CD4-positive, alpha-beta T cell treated with Interferon gamma for 1 hour (primary cell): ENCODE measurements at regions not wholly inside any gene's neighbourhood (a gene's known extent, or its start where the extent isn't known, plus 50 kb on each side); places are given as distances from the start of the nearest gene placed in this dataset.
"Not testable (repeated sequence)": the region's sequence is repeated elsewhere in the genome, so short reads cannot be mapped to it uniquely, and the experiment has no call there.

Source experiments
- DNase-seq: peaks from one replicate; pipeline ENCODE4 v3.0.0-alpha.2; 2020

DNA sequence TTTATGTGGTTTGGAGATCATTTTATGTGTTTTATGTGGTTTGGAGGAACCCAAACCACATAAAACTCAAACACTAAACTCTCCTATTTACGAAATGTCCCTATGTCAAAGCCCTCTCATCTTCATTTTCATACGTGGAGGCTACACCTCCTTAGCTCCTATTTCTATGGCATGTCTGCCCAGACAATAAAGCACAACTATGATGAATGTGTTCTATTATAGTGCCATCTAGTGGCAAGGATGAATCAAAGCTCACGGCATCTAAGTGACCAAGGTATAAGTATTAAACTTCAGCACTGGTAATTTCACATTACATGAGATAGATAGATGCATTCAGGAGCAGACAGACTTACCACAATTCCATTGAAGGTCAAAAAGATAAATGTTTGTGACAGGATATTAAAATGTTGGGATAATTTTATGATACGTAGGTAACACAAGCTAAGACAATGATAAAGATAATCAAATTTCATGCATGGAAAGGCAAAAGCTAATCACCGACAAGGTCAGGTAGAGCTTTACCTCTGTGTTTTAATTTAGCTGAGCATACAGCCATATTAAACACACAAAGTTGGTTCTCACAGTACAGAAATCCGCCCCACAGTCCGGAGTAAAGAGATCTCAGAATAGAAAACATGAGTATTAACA is 130.6 kb upstream of the FHIT start:
- no peak for DNase-seq

DNA sequence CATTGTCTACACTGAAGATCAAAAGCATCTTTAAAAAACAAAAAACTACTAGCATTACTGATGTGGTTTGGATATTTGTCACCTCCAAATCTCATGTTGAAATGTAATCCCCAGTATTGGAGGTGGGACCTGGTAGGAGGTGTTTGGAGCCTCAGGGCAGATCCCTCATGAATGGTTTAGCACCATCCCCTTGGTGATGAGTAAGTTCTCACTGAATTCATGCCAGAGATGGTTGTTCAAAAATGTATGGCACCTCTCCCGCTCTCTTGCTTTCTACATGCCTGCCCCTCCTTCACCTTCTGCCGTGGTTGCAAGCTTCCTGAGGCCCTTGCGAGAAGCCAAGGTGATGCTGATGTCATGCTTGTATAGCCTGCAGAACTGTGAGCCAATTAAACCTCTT is 136.6 kb upstream of the FHIT start:
- no peak for DNase-seq

DNA sequence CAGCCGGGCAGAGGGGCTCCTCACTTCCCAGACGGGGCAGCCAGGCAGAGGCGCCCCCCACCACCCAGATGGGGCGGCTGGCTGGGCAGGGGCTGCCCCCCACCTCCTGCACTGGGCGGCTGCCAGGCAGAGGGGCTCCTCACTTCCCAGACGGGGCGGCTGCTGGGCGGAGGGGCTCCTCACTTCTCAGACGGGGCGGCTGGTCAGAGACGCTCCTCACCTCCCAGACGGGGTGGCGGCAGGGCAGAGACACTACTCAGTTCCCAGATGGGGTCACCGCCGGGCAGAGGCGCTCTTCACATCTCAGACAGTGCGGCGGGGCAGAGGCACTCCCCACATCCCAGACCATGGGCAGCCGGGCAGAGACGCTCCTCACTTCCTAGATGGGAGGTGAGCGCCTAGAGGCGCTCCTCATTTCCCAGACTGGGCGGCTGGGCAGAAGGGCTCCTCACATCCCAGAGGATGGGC is 142.3 kb upstream of the FHIT start:
- not testable (repeated sequence) for DNase-seq

DNA sequence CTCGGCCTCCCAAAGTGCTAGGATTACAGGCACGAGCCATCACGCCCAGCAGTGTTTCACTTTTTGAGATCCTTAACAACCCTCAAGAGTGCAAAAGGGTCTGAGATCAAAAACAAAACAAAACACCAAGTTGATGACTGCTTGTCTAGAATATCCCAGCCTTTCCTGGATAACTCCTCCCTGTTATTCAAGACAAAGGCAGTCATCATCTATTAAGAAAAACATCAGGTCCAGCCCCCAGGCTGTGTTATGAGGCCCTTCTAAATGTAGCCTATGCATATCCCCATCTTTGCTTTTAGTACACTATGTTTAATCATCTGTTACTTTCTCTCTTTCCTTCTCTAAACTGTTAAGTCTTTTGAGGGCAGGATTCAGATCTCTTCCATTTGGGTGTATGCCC is 150.1 kb upstream of the FHIT start:
- no peak for DNase-seq

DNA sequence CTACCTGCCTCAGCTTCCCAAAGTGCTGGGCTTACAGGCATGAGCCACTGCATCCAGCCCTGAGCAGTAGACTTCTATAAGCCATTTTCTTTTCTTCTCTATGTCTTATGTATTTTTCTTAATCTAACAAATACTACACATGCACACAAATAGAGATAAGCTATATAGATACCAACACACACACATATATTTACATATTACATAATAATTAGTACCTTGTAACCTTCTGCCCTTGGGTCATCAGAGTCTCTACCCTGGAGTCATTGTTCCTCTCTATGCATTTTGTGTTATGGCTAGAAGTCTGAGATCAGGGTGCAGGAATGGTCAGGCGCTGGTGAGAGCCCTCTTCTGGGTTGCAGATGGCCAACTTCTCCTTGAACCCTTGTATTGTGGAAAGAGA is 154.0 kb upstream of the PTPRG start:
- no peak for DNase-seq

DNA sequence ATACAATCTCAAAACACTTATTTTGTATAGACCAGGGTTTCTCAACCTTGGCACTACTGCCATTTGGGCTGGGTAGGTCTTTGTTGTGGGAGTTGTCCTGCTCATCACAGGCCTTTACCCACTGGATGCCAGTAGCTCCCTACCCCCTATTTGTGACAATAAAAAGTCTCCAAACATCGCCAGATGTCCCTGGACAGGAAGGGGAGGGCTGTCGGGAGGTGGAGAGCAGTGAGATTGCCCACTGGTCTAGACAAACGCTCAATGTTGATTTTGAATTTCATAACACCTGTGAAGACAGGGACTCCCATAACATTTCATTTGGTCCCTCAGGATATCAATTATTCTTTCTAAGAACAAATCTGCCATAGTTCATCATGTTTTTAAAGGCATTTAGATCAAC is 151.7 kb upstream of the PTPRG start:
- DNase-seq = no peak

DNA sequence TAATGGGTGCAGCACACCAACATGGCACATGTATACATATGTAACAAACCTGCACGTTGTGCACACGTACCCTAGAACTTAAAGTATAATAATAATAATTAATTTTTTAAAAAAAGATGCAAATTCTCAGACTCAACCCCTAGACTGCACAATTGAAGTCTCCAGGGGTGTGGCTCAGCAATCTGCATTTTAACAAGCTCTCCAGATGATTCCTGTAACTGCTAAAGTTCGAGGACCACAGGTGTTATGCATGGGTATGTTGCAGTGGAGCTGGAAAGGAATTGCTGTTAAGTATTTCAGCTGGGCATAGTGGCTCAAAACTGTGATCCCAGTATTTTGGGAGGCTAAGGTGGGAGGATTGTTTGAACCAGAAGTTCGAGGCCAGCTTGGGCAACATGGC is 151.0 kb upstream of the PTPRG start:
- not testable (repeated sequence) for DNase-seq

DNA sequence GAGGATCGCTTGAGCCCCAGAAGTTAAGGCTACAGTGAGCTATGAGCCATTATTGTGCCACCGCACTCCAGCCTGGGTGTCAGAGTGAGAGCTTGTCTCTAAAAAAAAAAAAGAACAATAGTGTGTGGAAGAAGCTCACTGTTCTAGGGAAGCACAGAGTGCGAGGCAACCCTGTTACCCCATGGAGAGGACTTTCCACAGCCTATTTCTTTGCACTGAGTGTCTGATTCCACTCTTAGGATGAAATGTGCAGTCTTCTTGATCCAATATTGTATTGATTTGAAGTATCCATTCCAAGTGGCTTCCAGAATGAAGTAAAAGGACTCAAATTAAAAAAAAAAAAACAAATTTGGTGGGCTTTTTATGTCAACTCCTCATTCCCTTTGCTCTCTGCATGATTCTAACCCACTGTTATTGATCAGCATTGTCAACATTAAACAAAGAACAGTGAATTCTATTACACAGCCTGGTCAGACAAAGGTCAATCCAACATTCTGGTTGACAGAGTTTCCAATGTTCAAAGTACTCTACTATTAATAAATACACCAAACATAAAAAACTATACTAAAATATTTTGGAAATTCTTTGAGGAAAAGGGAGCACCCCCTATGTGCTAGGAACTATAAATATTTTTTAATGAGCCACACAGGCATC is 150.2 kb upstream of the PTPRG start:
- DNase-seq = no peak

DNA sequence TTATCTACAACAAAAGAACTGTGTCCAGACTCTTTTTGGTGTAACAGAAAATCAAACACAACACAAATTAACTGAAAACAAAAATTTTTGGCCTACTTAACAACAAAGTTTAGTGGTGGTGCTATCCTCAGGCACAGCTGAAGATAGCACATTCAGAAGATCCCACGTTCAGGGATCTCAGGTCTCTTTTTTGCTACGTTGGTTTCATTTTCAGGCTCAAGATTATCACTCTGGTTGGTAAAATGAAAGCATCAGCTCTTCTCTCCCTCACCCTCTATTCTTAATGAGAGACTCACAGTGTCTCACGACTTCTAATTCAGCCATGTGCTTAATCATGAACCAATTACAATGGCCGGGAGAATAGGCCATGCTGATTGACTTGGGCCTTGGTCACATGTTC is 146.9 kb upstream of the PTPRG start:
- DNase-seq = no peak

DNA sequence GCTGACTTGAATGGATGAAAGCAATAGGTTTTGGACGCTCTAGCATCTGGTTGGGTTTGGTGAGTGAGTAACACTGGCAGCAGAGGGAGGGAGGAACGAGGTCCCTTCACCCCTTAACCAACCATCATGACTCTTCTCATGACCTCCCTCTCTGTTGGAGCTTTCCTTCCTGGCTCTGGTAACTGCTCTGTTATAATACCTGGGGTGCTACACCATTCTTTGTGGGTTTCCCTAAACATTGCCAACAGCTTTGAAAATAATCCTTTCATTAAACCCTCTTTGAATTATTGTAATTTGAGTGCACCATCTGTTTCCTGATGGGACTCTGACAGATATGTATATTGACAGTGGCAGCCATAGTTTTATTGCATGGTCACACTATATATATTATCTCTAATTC is 146.2 kb upstream of the PTPRG start:
- DNase-seq = no peak

DNA sequence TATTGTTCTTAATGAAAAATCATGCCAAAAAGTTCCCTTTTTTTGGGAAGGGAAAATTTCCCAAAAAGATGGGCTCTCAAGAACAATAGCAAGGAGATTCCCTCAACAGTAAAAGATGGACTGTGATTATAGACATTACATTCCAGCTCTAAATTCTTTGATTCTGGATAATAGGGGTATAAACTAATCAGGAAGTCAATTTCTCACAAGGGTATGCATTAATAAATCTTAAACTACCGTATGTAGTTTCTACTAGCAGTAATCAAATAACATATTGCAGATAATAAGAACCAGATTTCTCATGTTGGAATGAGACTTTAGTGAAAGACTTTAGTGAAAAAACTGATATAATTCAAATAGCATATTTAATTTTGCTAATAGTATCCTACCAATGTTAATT is 144.8 kb upstream of the PTPRG start:
- no peak for DNase-seq

DNA sequence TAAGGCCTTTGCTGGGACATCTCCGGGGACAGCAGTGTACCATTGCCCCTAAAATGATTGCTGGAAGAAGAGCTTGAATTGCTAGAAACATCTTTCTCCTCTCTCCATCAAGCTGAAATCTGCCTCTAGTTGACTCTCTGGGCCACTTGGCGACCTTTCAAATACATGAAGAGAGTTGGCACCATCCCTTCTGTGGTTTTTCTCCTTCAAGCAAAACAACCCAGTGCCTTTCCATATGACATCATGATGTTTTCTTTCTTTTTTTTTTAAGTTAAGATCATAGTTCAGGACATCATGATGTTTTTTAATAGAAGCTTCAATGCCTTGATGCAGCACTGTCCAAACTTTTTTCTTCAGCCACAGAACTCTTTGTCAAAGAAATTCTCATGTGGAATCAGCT is 144.0 kb upstream of the PTPRG start:
- no peak for DNase-seq

DNA sequence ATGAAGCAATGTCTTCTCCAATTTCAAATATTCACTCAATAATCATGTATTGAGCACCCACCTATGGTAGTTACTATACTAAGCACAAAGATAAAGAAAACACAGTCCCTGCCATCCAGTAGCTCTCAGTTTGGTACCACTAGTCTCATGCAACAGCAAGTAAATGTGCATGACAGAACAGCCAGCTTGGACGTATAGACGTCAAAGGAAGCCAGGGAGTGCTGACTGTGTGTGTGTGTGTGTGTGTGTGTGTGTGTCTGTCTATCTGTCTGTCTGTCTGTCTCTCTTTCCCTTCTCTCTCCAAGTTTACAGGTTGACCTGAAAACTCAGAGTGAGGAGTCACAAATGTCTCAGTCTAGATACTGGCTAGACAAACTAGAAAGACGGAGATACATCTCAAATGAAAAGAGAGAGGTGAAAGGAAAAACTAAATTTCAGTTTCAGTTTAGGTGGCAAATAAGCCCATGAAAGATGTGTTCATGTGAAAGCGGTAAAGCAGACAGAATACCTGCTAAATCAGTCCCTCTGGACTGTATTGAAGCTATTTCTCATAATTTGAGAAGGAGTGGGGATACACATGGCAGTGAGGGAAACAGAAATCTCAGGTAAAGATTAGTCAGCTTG is 141.1 kb upstream of the PTPRG start:
- DNase-seq = no peak

DNA sequence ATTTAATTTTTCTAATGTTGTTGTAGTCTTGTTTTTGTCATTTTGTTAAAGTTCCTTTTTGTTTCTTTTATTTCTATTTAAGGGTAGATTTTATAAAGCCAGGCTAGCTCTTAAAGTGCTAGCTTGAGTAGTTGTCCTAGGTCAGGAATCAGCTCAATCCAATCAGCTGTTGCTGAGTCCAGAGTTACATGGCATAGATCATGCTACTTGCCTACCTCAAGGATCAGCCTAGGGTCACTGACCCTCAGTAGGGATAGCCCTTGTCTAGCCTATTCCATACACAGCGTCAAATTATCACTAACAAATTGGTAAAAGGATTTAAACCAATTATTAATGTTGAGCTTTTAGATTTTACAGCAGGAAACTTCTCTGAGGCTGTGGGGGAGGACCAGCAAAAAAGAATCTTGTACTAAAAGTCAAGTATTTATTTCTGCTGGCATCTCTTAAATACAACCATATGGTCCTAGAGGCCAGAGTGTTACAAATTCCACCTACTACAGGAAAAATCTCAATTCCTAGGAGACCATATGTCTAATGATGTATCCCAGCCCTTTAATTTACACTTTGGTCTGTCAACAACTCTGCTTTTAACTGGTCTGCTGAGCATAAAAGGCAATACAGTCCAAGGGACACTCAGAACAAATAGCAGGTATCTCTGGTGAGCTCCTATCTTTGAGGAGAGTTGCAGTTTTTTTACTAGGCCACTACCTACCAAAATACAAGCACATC is 138.3 kb upstream of the PTPRG start:
- no peak for DNase-seq

DNA sequence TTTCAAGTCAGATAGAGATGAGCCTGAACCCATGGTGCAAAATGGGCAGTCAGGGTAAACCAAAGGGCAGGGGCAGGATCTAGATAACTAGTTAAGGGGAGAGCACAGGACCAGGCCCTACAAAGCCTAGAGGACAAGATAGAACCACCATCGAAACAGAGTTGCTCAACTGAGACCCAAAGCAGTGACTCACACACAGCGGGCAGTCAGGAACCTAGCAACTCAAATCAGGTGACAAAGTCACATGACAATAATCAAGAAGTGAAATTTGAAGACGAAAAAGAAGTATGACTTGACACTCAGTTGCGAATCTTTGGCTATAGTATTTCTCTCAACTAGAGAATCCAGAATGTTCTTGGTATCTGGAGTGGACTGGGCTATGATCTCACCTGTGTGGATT is 136.0 kb upstream of the PTPRG start:
- DNase-seq = no peak

DNA sequence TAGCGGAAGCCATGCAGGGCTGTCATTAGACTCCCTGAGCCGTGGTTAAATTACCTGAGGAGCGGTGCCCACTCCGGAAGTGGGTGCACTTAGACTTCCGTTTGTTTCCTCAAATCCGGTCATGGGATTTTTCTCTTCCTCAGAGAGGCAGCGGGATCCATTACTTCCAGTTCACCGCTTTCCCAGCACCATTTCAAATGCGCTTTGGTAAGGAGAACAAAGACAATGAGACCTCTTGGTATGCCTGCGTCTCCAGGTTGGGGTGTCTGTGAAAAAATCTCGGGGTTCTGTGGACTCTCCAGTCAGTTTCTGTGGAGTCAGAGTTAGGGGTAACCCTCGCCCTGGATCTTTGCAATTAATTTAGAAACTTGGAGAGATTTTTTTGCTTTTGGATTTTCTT is 132.3 kb upstream of the PTPRG start:
- no peak for DNase-seq

DNA sequence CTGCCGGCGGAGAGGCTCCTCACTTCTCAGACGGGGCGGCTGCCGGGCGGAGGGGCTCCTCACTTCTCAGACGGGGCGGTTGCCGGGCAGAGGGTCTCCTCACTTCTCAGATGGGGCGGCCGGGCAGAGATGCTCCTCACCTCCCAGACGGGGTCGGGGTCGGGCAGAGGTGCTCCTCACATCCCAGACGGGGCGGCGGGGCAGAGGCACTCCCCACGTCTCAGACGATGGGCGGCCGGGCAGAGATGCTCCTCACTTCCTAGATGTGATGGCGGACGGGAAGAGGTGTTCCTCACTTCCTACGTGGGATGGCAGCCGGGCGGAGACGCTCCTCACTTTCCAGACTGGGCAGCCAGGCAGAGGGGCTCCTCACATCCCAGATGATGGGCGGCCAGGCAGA is 126.5 kb upstream of the PTPRG start:
- not testable (repeated sequence) for DNase-seq

DNA sequence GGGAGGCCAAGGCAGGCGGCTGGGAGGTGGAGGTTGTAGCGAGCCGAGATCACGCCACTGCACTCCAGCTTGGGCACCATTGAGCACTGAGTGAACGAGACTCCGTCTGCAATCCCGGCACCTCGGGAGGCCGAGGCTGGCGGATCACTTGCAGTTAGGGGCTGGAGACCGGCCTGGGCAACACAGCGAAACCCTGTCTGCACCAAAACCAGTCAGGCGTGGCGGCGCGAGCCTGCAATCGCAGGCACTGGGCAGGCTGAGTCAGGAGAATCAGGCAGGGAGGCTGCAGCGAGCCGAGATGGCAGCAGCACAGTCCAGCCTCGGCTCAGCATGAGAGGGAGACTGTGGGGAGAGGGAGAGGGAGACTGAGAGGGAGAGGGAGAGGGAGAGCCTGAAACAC is 126.0 kb upstream of the PTPRG start:
- not testable (repeated sequence) for DNase-seq

DNA sequence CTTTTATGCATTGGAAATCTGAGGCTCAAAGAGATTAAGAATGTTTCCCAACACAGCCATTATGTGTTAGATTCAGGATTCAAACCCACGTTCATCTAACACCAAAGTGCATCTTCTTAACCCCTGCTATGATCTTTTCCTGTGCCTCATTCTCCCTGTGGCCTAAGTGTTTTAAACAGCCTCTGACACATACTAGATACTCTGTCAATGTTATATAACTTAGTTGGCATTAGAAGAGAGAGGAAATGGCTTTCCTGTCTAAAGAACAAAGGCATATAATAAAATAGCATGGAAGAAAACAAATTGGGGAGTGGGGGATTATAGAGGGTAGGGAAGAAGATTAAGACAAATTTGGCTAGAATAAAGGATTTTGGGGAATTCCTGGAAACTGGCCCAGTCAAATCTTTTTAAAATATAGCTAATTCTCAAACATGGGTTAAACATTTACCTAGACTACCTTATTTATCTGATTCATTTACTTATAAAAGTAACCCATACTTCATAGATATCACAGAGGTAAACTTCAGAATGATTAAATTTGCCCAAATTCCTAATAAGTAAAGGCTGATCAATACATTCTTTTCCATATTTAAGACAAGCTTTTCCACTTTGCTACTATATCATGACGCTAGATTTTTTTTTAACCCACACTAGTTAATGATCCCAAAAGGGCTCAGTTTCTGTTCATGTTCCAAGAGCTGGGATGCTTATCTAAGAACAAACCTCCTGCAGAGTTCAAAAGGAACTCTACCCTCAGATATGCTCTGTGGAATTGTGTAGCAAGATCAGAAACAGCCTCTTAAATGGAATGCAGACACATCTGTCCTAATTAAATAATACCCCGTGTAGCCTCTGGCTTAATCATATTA is 122.9 kb upstream of the PTPRG start:
- no peak for DNase-seq

DNA sequence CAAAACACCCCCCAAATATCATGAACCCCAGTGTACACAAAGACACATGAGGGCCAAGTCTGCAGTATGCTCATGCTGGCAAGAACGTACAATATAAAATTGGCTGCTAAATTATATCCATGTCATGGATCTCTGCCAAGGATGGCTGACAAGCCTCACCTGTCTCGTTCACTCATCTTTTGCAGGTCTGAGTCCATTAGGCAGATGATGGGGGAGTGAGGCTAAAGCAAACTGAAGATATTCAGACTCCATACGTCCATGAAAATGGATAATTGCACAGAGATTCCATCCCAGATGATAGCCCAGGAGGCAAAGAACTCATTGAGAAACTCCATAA is 122.3 kb upstream of the PTPRG start:
- no peak for DNase-seq

DNA sequence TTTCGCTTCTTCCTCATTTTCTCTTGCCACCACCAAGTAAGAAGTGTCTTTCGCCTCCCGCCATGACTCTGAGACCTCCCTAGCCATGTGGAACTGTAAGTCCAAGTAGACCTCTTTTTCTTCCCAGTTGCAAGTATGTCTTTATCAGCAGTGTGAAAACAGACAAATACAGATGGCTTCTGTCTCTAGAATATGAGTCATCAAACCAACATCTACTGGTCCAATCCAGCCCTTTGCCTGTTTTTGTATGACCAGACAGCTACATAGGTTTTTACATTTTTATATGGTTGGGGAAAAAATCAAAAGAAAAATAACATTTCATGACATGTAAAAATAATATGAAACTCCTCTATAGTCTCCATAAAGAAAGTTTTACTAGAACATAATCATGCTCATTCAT is 118.7 kb upstream of the PTPRG start:
- DNase-seq = no peak

DNA sequence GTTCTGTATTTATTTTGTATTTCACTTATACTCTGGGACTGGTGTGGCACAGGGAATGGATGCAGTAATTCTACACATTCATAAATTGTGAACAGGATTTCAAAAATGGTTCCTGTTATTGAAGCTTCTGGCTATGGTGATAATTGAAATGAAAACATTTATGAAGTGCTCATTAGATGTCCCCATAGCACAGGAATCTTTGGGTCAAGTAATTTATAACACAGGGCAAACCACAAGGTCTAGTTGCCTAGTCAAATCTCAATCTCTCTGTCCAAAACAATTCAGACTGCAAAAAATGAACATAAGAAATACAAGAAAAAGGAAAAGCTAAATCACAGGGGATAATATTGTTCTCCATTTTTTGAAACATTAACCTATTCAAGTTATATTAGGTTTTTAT is 117.5 kb upstream of the PTPRG start:
- no peak for DNase-seq

DNA sequence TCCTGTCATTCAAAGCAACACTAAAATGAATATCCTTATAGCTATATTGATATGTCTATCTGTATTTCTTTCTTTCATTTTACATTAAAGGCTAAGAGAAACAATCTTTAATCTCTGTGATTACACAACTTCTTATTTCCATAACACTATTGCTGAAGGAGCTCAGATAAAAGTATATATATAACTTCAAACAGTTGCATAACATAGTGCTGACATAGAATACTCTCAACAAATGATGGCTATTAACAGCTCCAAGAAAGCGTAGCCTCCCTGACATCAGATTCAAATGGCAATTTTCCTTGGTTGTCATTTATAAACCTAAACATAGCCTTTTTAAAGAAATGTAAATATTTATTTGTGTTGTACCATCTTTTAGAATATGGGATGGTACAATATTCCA is 116.6 kb upstream of the PTPRG start:
- no peak for DNase-seq
